Suprapubic skin (tissue), 4 donors: ENCODE measurements at regions not wholly inside any gene's neighbourhood (a gene's known extent, or its start where the extent isn't known, plus 50 kb on each side); places are given as distances from the start of the nearest gene placed in this dataset.

ENCODE experiments used
- DNase-seq, 2 donors: peaks; one replicate each; pipeline ENCODE4 v3.0.0-alpha.2; 2019; ENCODE audit warnings: low spot score in 2 of 2
- H3K27ac ChIP-seq: fragments of 200-600 bp; sonication (generic); one replicate; pipeline ENCODE4 v1.5.1; 2019
- H3K27me3 ChIP-seq: fragments of 200-600 bp; sonication (generic); one replicate; pipeline ENCODE4 v1.5.1; 2019
- H3K36me3 ChIP-seq: fragments of 200-600 bp; sonication (generic); one replicate; pipeline ENCODE4 v1.5.1; 2019
- H3K4me1 ChIP-seq: fragments of 200-600 bp; sonication (generic); one replicate; pipeline ENCODE4 v1.5.1; 2019
- H3K4me3 ChIP-seq: fragments of 200-600 bp; sonication (generic); one replicate; pipeline ENCODE4 v1.5.1; 2019; ENCODE audit warnings: mild to moderate bottlenecking
- H3K9me3 ChIP-seq: fragments of 200-600 bp; sonication (generic); one replicate; pipeline ENCODE4 v1.5.1; 2019
- EP300 ChIP-seq: sonication (generic); formaldehyde crosslinking; IDR thresholded peaks from one replicate; pipeline ENCODE4 v1.6.1; 2017; ENCODE audit warnings: antibody characterized with exemption
- POLR2A ChIP-seq, 2 donors: fragments of 450-650 bp; IDR thresholded peaks; one replicate each; pipeline ENCODE4 v1.6.1; 2017; ENCODE audit warnings: antibody characterized with exemption in 2 of 2, mild to moderate bottlenecking in 2 of 2, moderate library complexity in 2 of 2
- POLR2AphosphoS5 ChIP-seq, 3 donors: sonication (generic); formaldehyde crosslinking; IDR thresholded peaks; one replicate each; pipeline ENCODE4 v1.6.1; 2017; ENCODE audit warnings: antibody characterized with exemption in 3 of 3
- WGBS: methylation state at CpG from one replicate; pipeline ENCODE4 v1.1.5; 2018; 5-methylcytosine and 5-hydroxymethylcytosine counted together
- TF ChIP-seq, protein P1 (sequence below), 2 donors: fragments of 200-600 bp in 1 of 2; fragments of 450-650 bp in 1 of 2; sonication (generic) in 1 of 2; IDR thresholded peaks; one replicate each; pipeline ENCODE4 v1.5.1; 2016 to 2019; ENCODE audit warnings: antibody characterized with exemption in 2 of 2, mild to moderate bottlenecking in 1 of 2, moderate library complexity in 1 of 2

GRCh38 chr1:187839873-187840272 lies 1011.1 kb downstream of the PLA2G4A start:
- H3K27ac ChIP-seq: no peak overlapping the region
- DNase-seq: no peak
- 46% methylated on average over 2 of the region's 2 CpGs for WGBS
- H3K4me1 ChIP-seq: no peaks in the 10 kb centered on the region
- no peaks in the 10 kb centered on the region for H3K27me3 ChIP-seq
- H3K4me3 ChIP-seq: no peak overlapping the region
- TF ChIP-seq EP300 (no peak), POLR2A (IDR thresholded peaks at IDR 0.05) (no peak), POLR2AphosphoS5 (IDR thresholded peaks at IDR 0.05) (no peak)
- TF ChIP-seq, protein P1, sequence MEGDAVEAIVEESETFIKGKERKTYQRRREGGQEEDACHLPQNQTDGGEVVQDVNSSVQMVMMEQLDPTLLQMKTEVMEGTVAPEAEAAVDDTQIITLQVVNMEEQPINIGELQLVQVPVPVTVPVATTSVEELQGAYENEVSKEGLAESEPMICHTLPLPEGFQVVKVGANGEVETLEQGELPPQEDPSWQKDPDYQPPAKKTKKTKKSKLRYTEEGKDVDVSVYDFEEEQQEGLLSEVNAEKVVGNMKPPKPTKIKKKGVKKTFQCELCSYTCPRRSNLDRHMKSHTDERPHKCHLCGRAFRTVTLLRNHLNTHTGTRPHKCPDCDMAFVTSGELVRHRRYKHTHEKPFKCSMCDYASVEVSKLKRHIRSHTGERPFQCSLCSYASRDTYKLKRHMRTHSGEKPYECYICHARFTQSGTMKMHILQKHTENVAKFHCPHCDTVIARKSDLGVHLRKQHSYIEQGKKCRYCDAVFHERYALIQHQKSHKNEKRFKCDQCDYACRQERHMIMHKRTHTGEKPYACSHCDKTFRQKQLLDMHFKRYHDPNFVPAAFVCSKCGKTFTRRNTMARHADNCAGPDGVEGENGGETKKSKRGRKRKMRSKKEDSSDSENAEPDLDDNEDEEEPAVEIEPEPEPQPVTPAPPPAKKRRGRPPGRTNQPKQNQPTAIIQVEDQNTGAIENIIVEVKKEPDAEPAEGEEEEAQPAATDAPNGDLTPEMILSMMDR (IDR thresholded peaks at IDR 0.05): no peak
- no peaks in the 10 kb centered on the region for H3K9me3 ChIP-seq
- no peaks in the 10 kb centered on the region for H3K36me3 ChIP-seq

GRCh38 chr1:187840557-187840956 lies 1011.8 kb downstream of the PLA2G4A start:
- no peak for DNase-seq
- Histone ChIP-seq H3K4me3 (no peak overlapping the region), H3K27me3 (no peaks in the 10 kb centered on the region), H3K36me3 (no peaks in the 10 kb centered on the region), H3K4me1 (no peaks in the 10 kb centered on the region), H3K9me3 (no peaks in the 10 kb centered on the region), H3K27ac (no peak overlapping the region)
- WGBS: 42% methylated on average over 1 of the region's 1 CpG
- no peak for TF ChIP-seq EP300
- no peak for TF ChIP-seq POLR2AphosphoS5 (IDR thresholded peaks at IDR 0.05)
- TF ChIP-seq, protein P1 (IDR thresholded peaks at IDR 0.05): no peak

DNA sequence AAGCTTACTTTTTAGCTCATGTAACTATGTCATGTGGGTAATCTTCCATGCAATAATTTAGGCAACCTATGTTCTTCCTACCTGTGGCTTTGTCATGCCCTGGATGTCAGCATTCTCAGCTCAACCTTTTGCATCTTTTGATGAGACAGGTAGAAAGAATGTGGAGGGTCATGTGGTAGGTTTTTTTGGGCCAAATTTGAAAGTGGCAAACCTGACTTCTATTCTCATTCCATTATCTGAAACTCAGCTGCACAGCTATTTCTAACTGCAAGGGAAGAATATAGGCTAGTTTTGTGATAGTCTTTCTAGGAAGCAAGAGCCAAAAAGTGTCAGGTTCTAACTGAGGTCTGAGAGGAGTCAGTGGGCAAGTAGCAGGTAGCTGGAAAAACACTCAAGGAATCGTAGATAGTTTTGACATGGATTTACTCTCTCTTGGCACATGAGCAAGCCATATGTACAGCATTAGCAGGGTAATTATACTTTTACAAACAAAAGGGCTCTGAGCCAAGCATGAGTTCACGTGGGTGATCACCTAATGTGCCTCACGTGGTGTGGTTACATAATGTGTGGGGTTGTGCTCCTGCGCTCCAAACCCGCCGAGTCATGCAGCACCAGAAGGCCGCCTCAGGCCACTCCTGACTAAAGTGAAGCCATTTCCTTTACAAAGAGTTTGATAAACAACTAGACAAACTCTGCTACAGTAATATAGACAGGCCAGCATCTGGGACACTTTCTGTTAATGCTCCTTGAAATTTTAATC lies 1013.8 kb downstream of the PLA2G4A start:
- WGBS: 48% methylated on average over 6 of the region's 7 CpGs
- no peaks in the 10 kb centered on the region for H3K27me3 ChIP-seq
- H3K9me3 ChIP-seq: no peaks in the 10 kb centered on the region
- TF ChIP-seq, protein P1 (IDR thresholded peaks at IDR 0.05): no peak
- TF ChIP-seq POLR2A (IDR thresholded peaks at IDR 0.05): no peak
- no peak for TF ChIP-seq POLR2AphosphoS5 (IDR thresholded peaks at IDR 0.05)
- TF ChIP-seq EP300: no peak
- peak in 1 of 2 donors; percentile 59 for DNase-seq
- no peak overlapping the region for H3K27ac ChIP-seq
- no peaks in the 10 kb centered on the region for H3K36me3 ChIP-seq
- no peaks in the 10 kb centered on the region for H3K4me1 ChIP-seq
- no peak overlapping the region for H3K4me3 ChIP-seq

GRCh38 chr1:187844313-187844712 lies 1015.6 kb downstream of the PLA2G4A start:
- no peak for TF ChIP-seq POLR2AphosphoS5 (IDR thresholded peaks at IDR 0.05)
- no peak for TF ChIP-seq EP300
- TF ChIP-seq, protein P1 (IDR thresholded peaks at IDR 0.05): no peak
- no peak for TF ChIP-seq POLR2A (IDR thresholded peaks at IDR 0.05)
- Histone ChIP-seq H3K27me3 (no peaks in the 10 kb centered on the region), H3K36me3 (no peaks in the 10 kb centered on the region), H3K9me3 (no peaks in the 10 kb centered on the region), H3K4me1 (no peaks in the 10 kb centered on the region), H3K27ac (no peak overlapping the region), H3K4me3 (no peak overlapping the region)
- DNase-seq: no peak
- 85% methylated on average over 3 of the region's 3 CpGs for WGBS

GRCh38 chr1:187847531-187847930 lies 1018.8 kb downstream of the PLA2G4A start:
- Histone ChIP-seq H3K27ac (no peak overlapping the region), H3K36me3 (no peaks in the 10 kb centered on the region), H3K9me3 (no peaks in the 10 kb centered on the region), H3K4me1 (no peaks in the 10 kb centered on the region), H3K27me3 (no peaks in the 10 kb centered on the region), H3K4me3 (no peak overlapping the region)
- TF ChIP-seq, protein P1 (IDR thresholded peaks at IDR 0.05): no peak
- no peak for TF ChIP-seq EP300
- no peak for TF ChIP-seq POLR2AphosphoS5 (IDR thresholded peaks at IDR 0.05)
- TF ChIP-seq POLR2A (IDR thresholded peaks at IDR 0.05): no peak
- no peak for DNase-seq
